ENCODE measurements at regions not wholly inside any gene's neighbourhood (a gene's known extent, or its start where the extent isn't known, plus 50 kb on each side); places are given as distances from the start of the nearest gene placed in this dataset.

DNA sequence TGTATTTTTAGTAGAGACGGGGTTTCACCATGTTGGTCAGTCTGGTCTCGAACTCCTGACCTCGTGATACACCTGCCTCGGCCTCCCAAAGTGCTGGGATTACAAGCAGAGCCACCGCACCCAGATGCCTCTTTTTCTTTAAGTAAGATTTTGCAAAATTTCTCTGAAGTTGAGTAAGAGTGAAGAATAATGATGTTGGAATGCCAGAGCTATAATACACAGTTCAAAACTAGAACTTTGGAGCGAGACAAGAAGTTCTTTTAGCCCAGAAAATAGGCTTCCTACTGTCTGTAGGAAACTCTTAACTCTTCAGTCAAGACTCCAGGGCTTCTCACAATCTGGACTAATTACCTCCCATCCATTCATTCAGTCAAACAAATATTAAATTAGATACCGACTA is 51.4 kb downstream of the MARCHF4 start:
- Histone ChIP-seq H3K4me3 (replicated peaks; ENCODE audit: insufficient read depth, low read length) (no peak overlapping the region), H3K27me3 (ENCODE audit: insufficient read depth, poor library complexity, severe bottlenecking) (peaks cover 4% of the 10 kb centered on the region), H3K27ac (replicated peaks) (no peak overlapping the region)
- TF ChIP-seq GABPA (IDR thresholded peaks at IDR 0.05; ENCODE audit: low read depth) (no peak), CTCF (IDR thresholded peaks at IDR 0.05; ENCODE audit: insufficient read depth, low read length) (no peak), SPI1 (IDR thresholded peaks at IDR 0.05; ENCODE audit: borderline replicate concordance, low read depth) (no peak), POLR2AphosphoS5 (IDR thresholded peaks at IDR 0.05; ENCODE audit: low read depth) (no peak), REST (IDR thresholded peaks at IDR 0.05; ENCODE audit: insufficient replicate concordance, low read depth) (no peak)
- no peak for DNase-seq (ENCODE audit: low read depth in 1 of 2, low spot score in 1 of 2)

DNA sequence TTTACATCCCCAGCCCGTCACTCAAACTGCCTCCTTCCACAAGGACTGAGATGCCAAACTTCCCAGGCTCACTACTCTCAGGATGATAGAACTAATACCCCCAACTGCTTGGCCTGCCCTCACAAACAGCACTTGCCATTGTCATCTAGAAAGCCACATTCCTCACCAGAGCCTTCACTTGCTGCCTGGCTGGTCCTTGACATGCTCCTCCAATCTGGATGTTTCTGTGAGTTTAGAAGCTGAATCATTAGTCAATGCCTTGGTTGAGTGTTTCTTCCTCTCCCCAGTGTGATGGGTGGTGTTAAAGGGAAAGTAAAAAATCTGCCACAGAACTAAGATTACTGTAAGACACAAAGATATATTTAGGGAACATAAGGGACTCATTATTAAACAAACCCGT is 52.5 kb downstream of the MARCHF4 start:
- TF ChIP-seq GABPA (IDR thresholded peaks at IDR 0.05; ENCODE audit: low read depth) (no peak), CTCF (IDR thresholded peaks at IDR 0.05; ENCODE audit: insufficient read depth, low read length) (no peak), POLR2AphosphoS5 (IDR thresholded peaks at IDR 0.05; ENCODE audit: low read depth) (no peak), SPI1 (IDR thresholded peaks at IDR 0.05; ENCODE audit: borderline replicate concordance, low read depth) (no peak), REST (IDR thresholded peaks at IDR 0.05; ENCODE audit: insufficient replicate concordance, low read depth) (no peak)
- no peak for DNase-seq (ENCODE audit: low read depth in 1 of 2, low spot score in 1 of 2)
- no peak overlapping the region for H3K27ac ChIP-seq (replicated peaks)
- H3K4me3 ChIP-seq (replicated peaks; ENCODE audit: insufficient read depth, low read length), result no peak overlapping the region
- H3K27me3 ChIP-seq (ENCODE audit: insufficient read depth, poor library complexity, severe bottlenecking), result peaks cover 4% of the 10 kb centered on the region

DNA sequence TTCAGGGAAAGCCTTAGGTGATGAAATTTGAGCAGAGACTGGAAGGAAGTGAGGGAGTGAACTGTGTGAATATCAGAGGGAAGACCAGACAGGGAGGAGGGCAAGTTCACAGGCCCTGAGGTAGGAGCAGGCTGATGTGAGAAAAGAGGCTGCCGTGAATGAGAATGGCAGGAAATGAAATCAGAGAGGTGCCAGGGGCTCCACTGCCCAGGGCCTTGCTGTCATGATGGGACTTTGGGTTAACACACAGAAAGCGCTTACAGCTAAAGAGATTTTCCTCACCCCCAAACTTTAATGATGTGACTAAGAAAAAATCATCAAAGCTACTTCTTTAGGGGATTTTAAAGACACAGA is 53.8 kb downstream of the MARCHF4 start:
- Histone ChIP-seq H3K27me3 (ENCODE audit: insufficient read depth, poor library complexity, severe bottlenecking) (peaks cover 6% of the 10 kb centered on the region), H3K27ac (replicated peaks) (no peak overlapping the region), H3K4me3 (replicated peaks; ENCODE audit: insufficient read depth, low read length) (no peak overlapping the region)
- TF ChIP-seq POLR2AphosphoS5 (IDR thresholded peaks at IDR 0.05; ENCODE audit: low read depth) (no peak), SPI1 (IDR thresholded peaks at IDR 0.05; ENCODE audit: borderline replicate concordance, low read depth) (no peak), CTCF (IDR thresholded peaks at IDR 0.05; ENCODE audit: insufficient read depth, low read length) (no peak), GABPA (IDR thresholded peaks at IDR 0.05; ENCODE audit: low read depth) (no peak), REST (IDR thresholded peaks at IDR 0.05; ENCODE audit: insufficient replicate concordance, low read depth) (no peak)
- DNase-seq (ENCODE audit: low read depth in 1 of 2, low spot score in 1 of 2), result no peak

Data from HL-60 (cell line).